ENCODE measurements at regions not wholly inside any gene's neighbourhood (a gene's known extent, or its start where the extent isn't known, plus 50 kb on each side); places are given as distances from the start of the nearest gene placed in this dataset.

GRCh38 chr6:165760126-165760802 is 97.2 kb upstream of the PDE10A start:
- TF ChIP-seq, protein P1, sequence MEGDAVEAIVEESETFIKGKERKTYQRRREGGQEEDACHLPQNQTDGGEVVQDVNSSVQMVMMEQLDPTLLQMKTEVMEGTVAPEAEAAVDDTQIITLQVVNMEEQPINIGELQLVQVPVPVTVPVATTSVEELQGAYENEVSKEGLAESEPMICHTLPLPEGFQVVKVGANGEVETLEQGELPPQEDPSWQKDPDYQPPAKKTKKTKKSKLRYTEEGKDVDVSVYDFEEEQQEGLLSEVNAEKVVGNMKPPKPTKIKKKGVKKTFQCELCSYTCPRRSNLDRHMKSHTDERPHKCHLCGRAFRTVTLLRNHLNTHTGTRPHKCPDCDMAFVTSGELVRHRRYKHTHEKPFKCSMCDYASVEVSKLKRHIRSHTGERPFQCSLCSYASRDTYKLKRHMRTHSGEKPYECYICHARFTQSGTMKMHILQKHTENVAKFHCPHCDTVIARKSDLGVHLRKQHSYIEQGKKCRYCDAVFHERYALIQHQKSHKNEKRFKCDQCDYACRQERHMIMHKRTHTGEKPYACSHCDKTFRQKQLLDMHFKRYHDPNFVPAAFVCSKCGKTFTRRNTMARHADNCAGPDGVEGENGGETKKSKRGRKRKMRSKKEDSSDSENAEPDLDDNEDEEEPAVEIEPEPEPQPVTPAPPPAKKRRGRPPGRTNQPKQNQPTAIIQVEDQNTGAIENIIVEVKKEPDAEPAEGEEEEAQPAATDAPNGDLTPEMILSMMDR (conservative IDR thresholded peaks at IDR 0.05 in 1 of 2, IDR thresholded peaks at IDR 0.05 in 1 of 2; ENCODE audit: extremely low read depth in 1 of 2, insufficient read depth in 1 of 2, low read depth in 1 of 2, low read length in 2 of 2), result no peak
- no peak for TF ChIP-seq EZH2 (IDR thresholded peaks at IDR 0.05; ENCODE audit: borderline replicate concordance, low read length)

All from mammary epithelial cell (primary cell).